NCI-H446 treated with DMSO at 0.1 percent for 48 hours (cell line): ENCODE measurements at regions not wholly inside any gene's neighbourhood (a gene's known extent, or its start where the extent isn't known, plus 50 kb on each side); places are given as distances from the start of the nearest gene placed in this dataset.
"Not testable (repeated sequence)": the region's sequence is repeated elsewhere in the genome, so short reads cannot be mapped to it uniquely, and the experiment has no call there.

Experiments used
- DNase-seq: peaks from one replicate; lab custom pipeline; 2025; lab: John Stamatoyannopoulos, UW

DNA sequence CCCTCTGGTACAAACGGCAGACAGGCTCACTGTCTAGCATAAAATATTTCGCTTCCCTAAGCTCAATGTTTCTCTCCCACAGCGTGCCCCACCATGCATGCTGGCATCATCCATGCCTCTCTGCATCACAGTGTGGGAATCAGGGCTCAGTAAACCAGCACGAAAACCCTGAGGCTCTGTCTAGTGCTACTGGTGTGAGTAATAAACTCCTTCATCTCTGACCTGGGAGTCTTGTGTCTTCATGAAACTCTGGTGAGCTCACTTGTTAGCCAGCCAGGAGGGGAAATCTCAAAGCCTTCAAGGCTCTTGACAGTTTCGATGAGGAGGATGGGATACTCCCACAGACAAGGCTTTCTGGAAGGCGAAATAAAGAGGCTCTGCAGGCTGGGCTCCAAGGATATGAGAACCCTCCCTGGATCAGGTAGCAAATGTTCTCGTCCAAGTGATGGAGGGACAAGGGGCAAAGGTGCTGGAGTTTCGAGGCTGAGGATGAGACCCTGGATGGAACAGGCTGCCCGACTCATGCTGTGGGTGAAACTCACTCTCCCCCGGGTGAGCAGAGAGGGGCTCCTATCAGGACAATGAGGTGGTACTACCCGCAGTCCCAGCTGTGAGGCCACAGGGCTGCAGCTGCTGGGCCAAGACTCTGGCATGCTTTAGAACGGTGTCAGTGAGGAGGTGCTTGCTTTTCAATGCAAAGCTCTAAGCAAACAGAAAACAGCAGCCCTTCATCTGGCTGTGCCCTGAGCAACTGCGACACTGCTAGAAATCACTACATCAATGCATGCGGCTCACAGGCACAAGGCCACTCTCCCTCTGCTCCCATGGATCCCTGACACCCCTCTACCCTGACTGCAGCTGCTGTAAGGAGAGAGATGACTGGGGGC, 69.3 kb downstream of the SHANK2 start:
- DNase-seq, result no peak

- no peak for DNase-seq
These were observed 70.8 kb downstream of the SHANK2 start for GRCh38 chr11:71181566-71181965.

- DNase-seq, result no peak
These were observed 71.5 kb downstream of the SHANK2 start for GRCh38 chr11:71180694-71181470.

- no peak for DNase-seq
These were observed 72.3 kb downstream of the SHANK2 start for GRCh38 chr11:71179877-71180605.

- DNase-seq, result no peak
These were observed 74.3 kb downstream of the SHANK2 start for GRCh38 chr11:71178076-71178475.

GRCh38 chr11:71176812-71177211, 75.6 kb downstream of the SHANK2 start:
- no peak for DNase-seq

DNA sequence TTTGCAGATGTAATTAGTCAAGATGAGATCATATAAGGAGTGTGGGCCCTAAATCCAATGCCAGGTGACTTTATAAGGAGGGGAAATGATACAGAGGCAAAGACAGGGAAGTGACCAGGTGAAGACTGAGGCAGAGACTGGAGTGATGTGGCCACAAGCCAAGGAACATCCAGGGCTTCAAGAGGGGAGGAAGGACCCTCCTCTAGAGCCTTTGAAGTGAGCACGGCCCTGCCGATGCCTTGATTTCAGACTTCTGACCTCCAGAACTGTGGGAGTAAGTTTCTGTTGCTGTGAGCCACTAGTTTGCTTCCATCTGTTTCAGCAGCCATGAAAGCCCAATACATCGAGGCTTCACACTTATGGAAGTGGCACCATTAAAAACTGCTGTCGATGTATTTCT, 78.7 kb downstream of the SHANK2 start:
- DNase-seq, result no peak

GRCh38 chr11:71172680-71173079, 79.7 kb downstream of the SHANK2 start:
- DNase-seq, result no peak

DNA sequence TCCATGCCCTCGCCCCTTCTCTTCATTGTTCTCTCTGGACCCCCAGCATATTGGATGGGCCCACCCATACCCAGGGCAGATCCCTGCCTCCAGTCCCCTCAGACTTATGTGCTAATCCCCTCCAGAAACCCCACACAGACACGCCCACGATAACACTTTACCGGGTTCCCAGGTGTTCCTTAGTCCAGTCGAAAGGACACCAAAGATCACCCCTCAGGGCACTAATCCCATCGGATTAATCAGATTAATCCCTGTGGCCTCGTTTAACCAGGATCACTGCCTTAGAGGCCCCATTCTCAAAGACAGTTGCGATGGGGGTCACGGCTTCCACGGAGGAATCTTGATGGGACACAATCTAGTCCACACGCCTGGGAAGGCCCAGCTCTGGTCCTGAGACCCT, 80.8 kb downstream of the SHANK2 start:
- DNase-seq, result no peak

- DNase-seq, result no peak
These were observed 81.6 kb downstream of the SHANK2 start for GRCh38 chr11:71170624-71171423.

DNA sequence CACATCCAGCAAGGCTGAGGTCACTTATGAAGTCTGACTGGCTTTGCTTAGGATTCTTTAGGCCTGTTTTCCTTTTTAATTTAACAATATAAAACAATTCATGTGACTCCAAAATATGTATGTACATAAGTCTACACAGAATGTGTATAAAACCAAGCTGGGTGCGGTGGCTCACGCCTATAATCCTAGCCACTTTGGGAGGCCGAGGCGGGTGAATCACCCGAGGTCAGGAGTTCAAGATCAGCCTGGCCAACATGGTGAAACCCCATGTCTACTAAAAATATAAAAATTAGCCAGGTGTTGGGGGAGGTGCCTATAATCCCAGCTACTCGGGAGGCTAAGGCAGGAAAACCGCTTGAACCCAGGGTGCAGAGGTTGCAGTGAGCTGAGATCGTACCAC, 83.1 kb downstream of the SHANK2 start:
- no peak for DNase-seq

- not testable (repeated sequence) for DNase-seq
These were observed 84.6 kb downstream of the SHANK2 start for GRCh38 chr11:71167814-71168213.

GRCh38 chr11:71165771-71166170, 86.6 kb downstream of the SHANK2 start:
- DNase-seq, result no peak

GRCh38 chr11:71164621-71165020, 87.8 kb downstream of the SHANK2 start:
- DNase-seq, result no peak

- no peak for DNase-seq
These were observed 88.2 kb downstream of the SHANK2 start for GRCh38 chr11:71164186-71164585.

DNA sequence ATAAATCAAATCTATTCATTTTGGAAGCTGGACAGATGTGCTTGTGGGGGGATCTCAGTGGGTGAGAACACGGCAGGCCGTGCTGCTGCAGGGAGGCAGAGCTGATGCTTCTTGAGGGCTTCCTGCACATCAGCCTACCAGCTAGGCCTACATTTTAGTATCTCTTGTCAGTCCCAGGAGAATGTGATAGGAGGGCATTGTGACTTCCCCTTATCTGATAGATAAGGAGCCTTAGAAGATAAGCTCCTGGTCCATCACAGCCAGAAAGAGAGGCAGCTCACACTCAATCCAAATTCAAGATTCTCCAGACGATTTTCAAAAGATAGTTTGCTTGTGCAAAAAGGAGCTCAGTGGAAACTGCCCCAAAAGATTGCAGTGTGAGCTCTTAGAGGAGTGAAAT, 89.0 kb downstream of the SHANK2 start:
- no peak for DNase-seq

- DNase-seq, result no peak
These were observed 93.4 kb downstream of the SHANK2 start for GRCh38 chr11:71158936-71159335.

- not testable (repeated sequence) for DNase-seq
These were observed 94.7 kb downstream of the SHANK2 start for GRCh38 chr11:71157676-71158075.

GRCh38 chr11:71156301-71156700, 96.1 kb downstream of the SHANK2 start:
- DNase-seq, result no peak

DNA sequence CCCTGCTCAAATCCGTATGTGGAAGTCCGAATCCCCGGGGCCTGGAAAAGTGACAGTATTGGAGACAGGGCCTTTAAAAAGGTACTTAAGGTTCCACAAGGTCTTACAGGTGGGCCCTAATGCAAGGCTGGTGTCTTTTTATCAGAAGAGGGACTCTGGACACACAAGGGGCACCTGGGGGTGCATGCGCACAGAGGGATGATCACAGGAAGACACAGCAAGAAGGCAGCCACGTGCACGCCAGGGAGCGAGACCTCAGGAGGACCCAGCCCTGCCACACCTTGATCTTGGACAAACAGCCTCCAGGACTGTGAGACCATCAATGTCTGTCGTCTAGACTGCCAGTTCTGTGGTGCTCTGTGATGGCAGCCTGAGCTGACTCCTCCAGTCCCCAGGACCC, 96.5 kb downstream of the SHANK2 start:
- no peak for DNase-seq

- no peak for DNase-seq
These were observed 98.0 kb downstream of the SHANK2 start for GRCh38 chr11:71154261-71154805.
